ENCODE measurements at regions not wholly inside any gene's neighbourhood (a gene's known extent, or its start where the extent isn't known, plus 50 kb on each side); places are given as distances from the start of the nearest gene placed in this dataset.

- H3K36me3 ChIP-seq (ENCODE audit: insufficient read depth, low read length): no peaks in the 10 kb centered on the region
- H3K9me3 ChIP-seq (ENCODE audit: low read depth, low read length): no peaks in the 10 kb centered on the region
- H3K9ac ChIP-seq (ENCODE audit: insufficient read length): no peak overlapping the region
- no peak for TF ChIP-seq FOXP2 (optimal IDR thresholded peaks at IDR 0.05; ENCODE audit: control extremely low read depth, extremely low read length, insufficient read depth)
- TF ChIP-seq EZH2 (IDR thresholded peaks at IDR 0.05): no peak
- TF ChIP-seq POLR2AphosphoS5 (IDR thresholded peaks at IDR 0.05; ENCODE audit: borderline replicate concordance, low read depth, low read length): no peak
- DNase-seq (ENCODE audit: low read depth, low spot score): no peak
- no peak overlapping the region for H3K4me3 ChIP-seq
- no peak overlapping the region for H3K27ac ChIP-seq
Measured at GRCh38 chr7:94247970-94248369, 146.7 kb upstream of the COL1A2 start.

- H3K9ac ChIP-seq (ENCODE audit: insufficient read length): no peak overlapping the region
- no peaks in the 10 kb centered on the region; the same call in 1 of the 2 replicates for H3K9me3 ChIP-seq (ENCODE audit: low read depth, low read length)
- H3K4me3 ChIP-seq: no peak overlapping the region
- no peaks in the 10 kb centered on the region for H3K36me3 ChIP-seq (ENCODE audit: insufficient read depth, low read length)
- TF ChIP-seq FOXP2 (optimal IDR thresholded peaks at IDR 0.05; ENCODE audit: control extremely low read depth, extremely low read length, insufficient read depth): no peak
- DNase-seq (ENCODE audit: low read depth, low spot score): no peak
- H3K27ac ChIP-seq: no peak overlapping the region
Measured at GRCh38 chr7:94249631-94250030, 145.1 kb upstream of the COL1A2 start.

GRCh38 chr7:94250124-94250523, 144.6 kb upstream of the COL1A2 start:
- no peak for DNase-seq (ENCODE audit: low read depth, low spot score)
- no peaks in the 10 kb centered on the region for H3K36me3 ChIP-seq (ENCODE audit: insufficient read depth, low read length)
- no peaks in the 10 kb centered on the region; the same call in 1 of the 2 replicates for H3K9me3 ChIP-seq (ENCODE audit: low read depth, low read length)
- H3K4me3 ChIP-seq: no peak overlapping the region
- no peak overlapping the region for H3K27ac ChIP-seq
- no peak overlapping the region for H3K9ac ChIP-seq (ENCODE audit: insufficient read length)
- no peak for TF ChIP-seq POLR2AphosphoS5 (IDR thresholded peaks at IDR 0.05; ENCODE audit: borderline replicate concordance, low read depth, low read length)
- TF ChIP-seq FOXP2 (optimal IDR thresholded peaks at IDR 0.05; ENCODE audit: control extremely low read depth, extremely low read length, insufficient read depth): no peak
- TF ChIP-seq EZH2 (IDR thresholded peaks at IDR 0.05): no peak

DNA sequence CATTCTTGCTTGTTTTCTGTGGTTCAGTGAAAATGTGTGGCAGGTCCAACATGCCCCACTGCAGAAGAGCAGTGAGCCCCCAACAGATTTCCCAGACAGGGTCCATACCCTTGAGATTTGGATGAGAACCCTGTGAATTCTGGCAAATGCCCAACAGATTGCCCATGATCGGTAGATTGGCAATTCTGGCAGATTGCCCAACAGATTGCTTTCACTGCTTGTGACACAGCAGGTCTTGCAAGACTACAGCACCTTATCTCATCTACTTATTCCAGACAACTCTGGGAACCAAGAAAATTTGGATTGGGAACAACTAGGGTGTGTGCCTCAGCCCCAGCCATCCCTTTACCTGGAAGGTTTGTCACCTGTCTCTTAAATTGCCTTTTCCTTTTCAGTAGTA, 143.7 kb upstream of the COL1A2 start:
- Histone ChIP-seq H3K9ac (ENCODE audit: insufficient read length) (no peak overlapping the region), H3K36me3 (ENCODE audit: insufficient read depth, low read length) (no peaks in the 10 kb centered on the region), H3K4me3 (no peak overlapping the region), H3K27ac (no peak overlapping the region), H3K9me3 (ENCODE audit: low read depth, low read length) (no peaks in the 10 kb centered on the region; the same call in 1 of the 2 replicates)
- no peak for TF ChIP-seq POLR2AphosphoS5 (IDR thresholded peaks at IDR 0.05; ENCODE audit: borderline replicate concordance, low read depth, low read length)
- no peak for TF ChIP-seq EZH2 (IDR thresholded peaks at IDR 0.05)
- TF ChIP-seq FOXP2 (optimal IDR thresholded peaks at IDR 0.05; ENCODE audit: control extremely low read depth, extremely low read length, insufficient read depth): no peak
- DNase-seq (ENCODE audit: low read depth, low spot score): no peak

GRCh38 chr7:94252124-94252523, 142.6 kb upstream of the COL1A2 start:
- H3K9ac ChIP-seq (ENCODE audit: insufficient read length): no peak overlapping the region
- no peak for DNase-seq (ENCODE audit: low read depth, low spot score)
- H3K4me3 ChIP-seq: no peak overlapping the region
- H3K9me3 ChIP-seq (ENCODE audit: low read depth, low read length): no peaks in the 10 kb centered on the region; the same call in 1 of the 2 replicates
- no peaks in the 10 kb centered on the region for H3K36me3 ChIP-seq (ENCODE audit: insufficient read depth, low read length)
- H3K27ac ChIP-seq: no peak overlapping the region
- no peak for TF ChIP-seq POLR2AphosphoS5 (IDR thresholded peaks at IDR 0.05; ENCODE audit: borderline replicate concordance, low read depth, low read length)
- TF ChIP-seq FOXP2 (optimal IDR thresholded peaks at IDR 0.05; ENCODE audit: control extremely low read depth, extremely low read length, insufficient read depth): no peak
- TF ChIP-seq EZH2 (IDR thresholded peaks at IDR 0.05): no peak

DNA sequence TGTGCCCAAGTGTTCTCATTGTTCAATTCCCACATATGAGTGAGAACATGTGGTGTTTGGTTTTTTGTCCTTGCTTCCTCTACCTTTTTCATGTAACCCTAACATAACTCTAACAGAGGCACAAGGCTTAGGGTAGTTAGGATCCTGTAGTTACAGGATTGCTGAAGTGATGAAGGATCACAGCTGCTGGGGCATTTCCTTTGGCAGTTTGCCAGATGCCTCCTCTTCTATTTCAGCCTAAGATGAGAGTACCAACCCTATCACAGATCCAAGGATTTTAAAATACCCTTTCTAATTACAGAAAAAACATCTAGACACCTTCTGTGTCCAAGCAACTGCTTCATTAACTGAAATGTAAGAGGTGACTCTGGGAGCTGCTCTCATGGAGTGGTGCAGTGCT, 141.7 kb upstream of the COL1A2 start:
- H3K9me3 ChIP-seq (ENCODE audit: low read depth, low read length): no peaks in the 10 kb centered on the region; the same call in 1 of the 2 replicates
- H3K9ac ChIP-seq (ENCODE audit: insufficient read length): no peak overlapping the region
- no peak overlapping the region for H3K27ac ChIP-seq
- no peak for DNase-seq (ENCODE audit: low read depth, low spot score)
- H3K36me3 ChIP-seq (ENCODE audit: insufficient read depth, low read length): no peaks in the 10 kb centered on the region
- H3K4me3 ChIP-seq: no peak overlapping the region
- TF ChIP-seq POLR2AphosphoS5 (IDR thresholded peaks at IDR 0.05; ENCODE audit: borderline replicate concordance, low read depth, low read length): no peak
- TF ChIP-seq EZH2 (IDR thresholded peaks at IDR 0.05): no peak
- no peak for TF ChIP-seq FOXP2 (optimal IDR thresholded peaks at IDR 0.05; ENCODE audit: control extremely low read depth, extremely low read length, insufficient read depth)

DNA sequence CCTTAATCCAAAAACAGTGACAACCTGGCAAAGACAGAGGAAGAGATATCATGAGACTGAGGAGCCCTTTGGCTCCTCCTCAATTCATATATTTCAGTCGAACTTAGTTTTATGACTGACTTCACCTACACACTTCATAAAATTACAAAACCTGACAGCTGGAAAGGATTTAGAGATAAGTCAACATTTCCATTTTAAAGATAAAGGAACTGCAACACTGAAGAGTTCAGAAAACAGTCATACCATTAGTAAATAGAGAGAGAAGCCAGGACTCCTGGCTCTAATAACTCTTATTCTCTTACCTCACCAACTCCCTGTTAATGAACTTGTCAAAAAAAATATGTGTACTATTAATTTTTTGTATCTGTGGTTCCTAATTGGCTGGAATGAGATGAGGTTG, 141.0 kb upstream of the COL1A2 start:
- Histone ChIP-seq H3K4me3 (no peak overlapping the region), H3K9me3 (ENCODE audit: low read depth, low read length) (no peaks in the 10 kb centered on the region; the same call in 1 of the 2 replicates), H3K27ac (no peak overlapping the region), H3K36me3 (ENCODE audit: insufficient read depth, low read length) (no peaks in the 10 kb centered on the region), H3K9ac (ENCODE audit: insufficient read length) (no peak overlapping the region)
- no peak for DNase-seq (ENCODE audit: low read depth, low spot score)
- TF ChIP-seq POLR2AphosphoS5 (IDR thresholded peaks at IDR 0.05; ENCODE audit: borderline replicate concordance, low read depth, low read length) (no peak), EZH2 (IDR thresholded peaks at IDR 0.05) (no peak), FOXP2 (optimal IDR thresholded peaks at IDR 0.05; ENCODE audit: control extremely low read depth, extremely low read length, insufficient read depth) (no peak)

DNA sequence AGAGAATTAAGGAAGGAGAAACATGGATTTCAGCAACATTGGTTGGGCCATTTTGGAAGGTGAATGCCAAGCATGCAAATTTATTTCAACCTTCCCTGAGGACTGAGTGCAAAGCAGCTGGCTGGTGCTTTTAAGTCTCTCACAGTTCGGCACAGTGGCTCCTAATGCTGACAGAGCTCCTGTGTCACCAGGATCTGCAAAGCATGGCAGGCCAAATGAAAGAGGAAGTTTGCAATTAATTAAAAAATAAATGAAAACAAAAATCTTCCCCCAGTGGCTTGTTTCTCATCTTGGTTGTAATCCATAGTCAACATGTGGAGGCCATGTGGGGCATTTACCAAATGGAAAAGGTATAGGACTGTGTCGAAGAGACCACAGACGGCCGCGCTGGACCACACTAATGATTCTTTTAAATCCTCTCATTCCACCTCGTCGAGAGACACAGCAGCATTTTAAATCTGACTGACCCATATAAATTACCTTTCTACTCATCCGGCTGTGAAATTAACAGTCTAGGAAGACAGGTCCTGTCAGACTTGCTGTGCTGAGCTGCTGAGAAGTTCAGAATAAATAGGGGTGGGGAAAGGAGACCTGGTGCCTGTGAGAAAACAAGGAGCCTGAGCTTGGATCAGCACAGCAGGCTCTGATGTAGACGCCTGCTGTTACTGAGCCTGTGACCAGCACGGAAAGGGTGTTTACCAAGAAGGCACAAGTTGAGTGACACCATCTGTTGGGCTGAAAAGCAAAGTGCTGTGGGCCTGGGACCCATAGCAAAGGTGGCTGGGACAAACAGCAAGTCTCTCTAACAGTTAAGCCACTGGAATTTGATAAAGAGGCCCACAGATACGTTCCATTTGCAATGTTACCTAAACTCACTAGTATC, 136.0 kb upstream of the COL1A2 start:
- H3K36me3 ChIP-seq (ENCODE audit: insufficient read depth, low read length): no peaks in the 10 kb centered on the region
- H3K27ac ChIP-seq: no peak overlapping the region
- H3K9me3 ChIP-seq (ENCODE audit: low read depth, low read length): no peaks in the 10 kb centered on the region; the same call in 1 of the 2 replicates
- H3K4me3 ChIP-seq: no peak overlapping the region
- TF ChIP-seq EZH2 (IDR thresholded peaks at IDR 0.05): no peak
- TF ChIP-seq POLR2AphosphoS5 (IDR thresholded peaks at IDR 0.05; ENCODE audit: borderline replicate concordance, low read depth, low read length): no peak
- TF ChIP-seq FOXP2 (optimal IDR thresholded peaks at IDR 0.05; ENCODE audit: control extremely low read depth, extremely low read length, insufficient read depth): no peak
- DNase-seq (ENCODE audit: low read depth, low spot score): no peak
- no peak overlapping the region for H3K9ac ChIP-seq (ENCODE audit: insufficient read length)

All from SK-N-MC (cell line).